ENCODE measurements at regions not wholly inside any gene's neighbourhood (a gene's known extent, or its start where the extent isn't known, plus 50 kb on each side); places are given as distances from the start of the nearest gene placed in this dataset.
"Not testable (repeated sequence)": the region's sequence is repeated elsewhere in the genome, so short reads cannot be mapped to it uniquely, and the experiment has no call there.

GRCh38 chr12:37441371-37441770, 875.2 kb upstream of the ALG10B start:
- H3K36me3 Mint-ChIP-seq; POLR2A ChIA-PET (ENCODE audit: partially characterized antibody); H3K27me3 Mint-ChIP-seq; H3K4me1 ChIP-seq (ENCODE audit: insufficient read depth, low read length); CTCF ChIA-PET (ENCODE audit: partially characterized antibody); H3K36me3 ChIP-seq (ENCODE audit: insufficient read depth, low read length); H3K9me3 ChIP-seq (ENCODE audit: control insufficient read depth in 1 of 2, low read length in 2 of 2); H3K4me3 Mint-ChIP-seq; H3K27ac Mint-ChIP-seq; DNase-seq; H3K27me3 ChIP-seq (ENCODE audit: insufficient read depth, low read length); intact Hi-C loops (cut with micrococcal nuclease); H3K4me1 Mint-ChIP-seq; H3K27ac ChIP-seq (ENCODE audit: low read depth, low read length); H3K4me3 ChIP-seq (ENCODE audit: low read length in 2 of 2): not testable (repeated sequence)
- H3K9me3 Mint-ChIP-seq, result peaks cover 0 to 36% (median 11%) of the 10 kb centered on the region in 8 donors

- H3K4me3 Mint-ChIP-seq; H3K9me3 ChIP-seq (ENCODE audit: control insufficient read depth in 1 of 2, low read length in 2 of 2); H3K4me3 ChIP-seq (ENCODE audit: low read length in 2 of 2); H3K27ac ChIP-seq (ENCODE audit: low read depth, low read length); H3K27me3 Mint-ChIP-seq; H3K27me3 ChIP-seq (ENCODE audit: insufficient read depth, low read length); H3K36me3 Mint-ChIP-seq; H3K36me3 ChIP-seq (ENCODE audit: insufficient read depth, low read length); POLR2A ChIA-PET (ENCODE audit: partially characterized antibody); DNase-seq; H3K27ac Mint-ChIP-seq; intact Hi-C loops (cut with micrococcal nuclease); CTCF ChIA-PET (ENCODE audit: partially characterized antibody); H3K4me1 Mint-ChIP-seq; H3K4me1 ChIP-seq (ENCODE audit: insufficient read depth, low read length): not testable (repeated sequence)
- peaks cover 0 to 33% (median 12%) of the 10 kb centered on the region in 8 donors for H3K9me3 Mint-ChIP-seq
These were observed 860.9 kb upstream of the ALG10B start for GRCh38 chr12:37455646-37456045.

- POLR2A ChIA-PET (ENCODE audit: partially characterized antibody); H3K27ac ChIP-seq (ENCODE audit: low read depth, low read length); H3K36me3 ChIP-seq (ENCODE audit: insufficient read depth, low read length); CTCF ChIA-PET (ENCODE audit: partially characterized antibody); H3K4me1 Mint-ChIP-seq; H3K27ac Mint-ChIP-seq; H3K27me3 ChIP-seq (ENCODE audit: insufficient read depth, low read length); H3K9me3 ChIP-seq (ENCODE audit: control insufficient read depth in 1 of 2, low read length in 2 of 2); H3K36me3 Mint-ChIP-seq; H3K4me3 Mint-ChIP-seq; intact Hi-C loops (cut with micrococcal nuclease); H3K4me3 ChIP-seq (ENCODE audit: low read length in 2 of 2); H3K4me1 ChIP-seq (ENCODE audit: insufficient read depth, low read length); DNase-seq; H3K27me3 Mint-ChIP-seq: not testable (repeated sequence)
- H3K9me3 Mint-ChIP-seq, result peaks cover 0 to 17% (median 5%) of the 10 kb centered on the region in 8 donors
These were observed 818.6 kb upstream of the ALG10B start for GRCh38 chr12:37497939-37498338.

- H3K36me3 ChIP-seq (ENCODE audit: insufficient read depth, low read length); H3K27me3 ChIP-seq (ENCODE audit: insufficient read depth, low read length); H3K27me3 Mint-ChIP-seq; H3K4me1 ChIP-seq (ENCODE audit: insufficient read depth, low read length); POLR2A ChIA-PET (ENCODE audit: partially characterized antibody); intact Hi-C loops (cut with micrococcal nuclease); DNase-seq; H3K9me3 ChIP-seq (ENCODE audit: control insufficient read depth in 1 of 2, low read length in 2 of 2); H3K4me3 Mint-ChIP-seq; H3K27ac ChIP-seq (ENCODE audit: low read depth, low read length); H3K4me1 Mint-ChIP-seq; CTCF ChIA-PET (ENCODE audit: partially characterized antibody); H3K4me3 ChIP-seq (ENCODE audit: low read length in 2 of 2); H3K36me3 Mint-ChIP-seq; H3K27ac Mint-ChIP-seq: not testable (repeated sequence)
- H3K9me3 Mint-ChIP-seq, result peaks cover 0 to 16% (median 5%) of the 10 kb centered on the region in 8 donors
These were observed 806.3 kb upstream of the ALG10B start for GRCh38 chr12:37510256-37510655.

GRCh38 chr12:37540581-37540980, 776.0 kb upstream of the ALG10B start:
- H3K4me1 ChIP-seq (ENCODE audit: insufficient read depth, low read length); H3K9me3 ChIP-seq (ENCODE audit: control insufficient read depth in 1 of 2, low read length in 2 of 2); H3K4me3 Mint-ChIP-seq; H3K27me3 ChIP-seq (ENCODE audit: insufficient read depth, low read length); H3K36me3 Mint-ChIP-seq; POLR2A ChIA-PET (ENCODE audit: partially characterized antibody); CTCF ChIA-PET (ENCODE audit: partially characterized antibody); H3K27ac ChIP-seq (ENCODE audit: low read depth, low read length); intact Hi-C loops (cut with micrococcal nuclease); H3K4me1 Mint-ChIP-seq; H3K4me3 ChIP-seq (ENCODE audit: low read length in 2 of 2); DNase-seq; H3K36me3 ChIP-seq (ENCODE audit: insufficient read depth, low read length); H3K27me3 Mint-ChIP-seq: not testable (repeated sequence)
- H3K9me3 Mint-ChIP-seq, result peaks cover 0 to 27% (median 14%) of the 10 kb centered on the region in 8 donors
- H3K27ac Mint-ChIP-seq, result peak overlapping the region in 1 of 7 donors; percentile 68

GRCh38 chr12:37541356-37541755, 775.2 kb upstream of the ALG10B start:
- Histone ChIP-seq H3K4me3 (ENCODE audit: low read length in 2 of 2) (no peak overlapping the region), H3K27ac (ENCODE audit: low read depth, low read length) (no peak overlapping the region), H3K9me3 (ENCODE audit: control insufficient read depth in 1 of 2, low read length in 2 of 2) (no peaks in the 10 kb centered on the region), H3K36me3 (ENCODE audit: insufficient read depth, low read length) (no peaks in the 10 kb centered on the region), H3K27me3 (ENCODE audit: insufficient read depth, low read length) (no peaks in the 10 kb centered on the region), H3K4me1 (ENCODE audit: insufficient read depth, low read length) (no peaks in the 10 kb centered on the region)
- no peak overlapping the region for H3K27ac Mint-ChIP-seq
- H3K4me1 Mint-ChIP-seq, result no peaks in the 10 kb centered on the region
- no peaks in the 10 kb centered on the region for H3K36me3 Mint-ChIP-seq
- peaks cover 0 to 33% (median 16%) of the 10 kb centered on the region in 8 donors for H3K9me3 Mint-ChIP-seq
- no peak overlapping the region for H3K4me3 Mint-ChIP-seq
- DNase-seq, result no peak
- ChIA-PET CTCF (ENCODE audit: partially characterized antibody) (no interaction called here), POLR2A (ENCODE audit: partially characterized antibody) (no interaction called here)
- H3K27me3 Mint-ChIP-seq, result no peaks in the 10 kb centered on the region
- intact Hi-C loops (cut with micrococcal nuclease), result no loop called here

- ChIA-PET CTCF (ENCODE audit: partially characterized antibody) (no interaction called here), POLR2A (ENCODE audit: partially characterized antibody) (no interaction called here)
- Histone ChIP-seq H3K9me3 (ENCODE audit: control insufficient read depth in 1 of 2, low read length in 2 of 2) (no peaks in the 10 kb centered on the region), H3K36me3 (ENCODE audit: insufficient read depth, low read length) (no peaks in the 10 kb centered on the region), H3K4me1 (ENCODE audit: insufficient read depth, low read length) (no peaks in the 10 kb centered on the region), H3K4me3 (ENCODE audit: low read length in 2 of 2) (no peak overlapping the region), H3K27me3 (ENCODE audit: insufficient read depth, low read length) (no peaks in the 10 kb centered on the region), H3K27ac (ENCODE audit: low read depth, low read length) (no peak overlapping the region)
- Mint-ChIP-seq H3K27me3 (no peaks in the 10 kb centered on the region), H3K4me1 (no peaks in the 10 kb centered on the region), H3K4me3 (no peak overlapping the region), H3K9me3 (peaks cover 0 to 39% (median 22%) of the 10 kb centered on the region in 8 donors), H3K36me3 (no peaks in the 10 kb centered on the region), H3K27ac (no peak overlapping the region)
- intact Hi-C loops (cut with micrococcal nuclease), result no loop called here
- DNase-seq, result no peak
These were observed 773.2 kb upstream of the ALG10B start for GRCh38 chr12:37543131-37543965.

Measured in CD4-positive, alpha-beta memory T cell (primary cell).